H1 (cell line): ENCODE measurements at regions not wholly inside any gene's neighbourhood (a gene's known extent, or its start where the extent isn't known, plus 50 kb on each side); places are given as distances from the start of the nearest gene placed in this dataset.

Source experiments
- CBX8 ChIP-seq: fragments of 300-800, 300-1000 bp; sonication (generic); IDR thresholded peaks from 2 replicates; pipeline ENCODE4 v1.7.1; 2016; ENCODE audit warnings: low read depth, low read length, borderline replicate concordance
- GABPA ChIP-seq: IDR thresholded peaks from 2 replicates; pipeline ENCODE4 v1.6.1; 2011; ENCODE audit warnings: mild to moderate bottlenecking, low read length, moderate library complexity, borderline replicate concordance; ENCODE audit not compliant: insufficient read depth
- SIN3A ChIP-seq, 2 experiments: IDR thresholded peaks in 1 of 2; conservative IDR thresholded peaks in 1 of 2; 2 replicates each; pipeline ENCODE4 v1.6.1; 2011 to 2012; ENCODE audit warnings: low read length in 2 of 2, improper control_type of control experiment in 1 of 2, low read depth in 1 of 2, mild to moderate bottlenecking in 1 of 2

DNA sequence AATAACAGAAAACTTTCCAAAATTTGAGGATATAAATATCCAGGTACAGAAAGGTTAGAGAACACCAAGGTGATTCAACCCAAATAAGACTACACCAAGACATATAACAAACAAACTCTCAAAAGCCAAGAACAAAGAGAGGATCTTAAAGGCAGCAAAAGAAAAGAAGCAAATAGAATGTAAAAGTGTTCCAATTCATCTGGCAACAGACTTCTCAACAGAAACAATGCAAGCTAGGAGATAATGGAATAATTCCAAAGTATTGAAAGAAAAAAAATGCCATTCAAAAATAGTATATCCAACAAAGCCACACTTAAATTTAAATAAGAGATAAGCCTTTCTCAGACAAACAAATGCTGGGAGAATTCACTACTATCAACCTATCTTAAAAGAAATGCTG lies 153.0 kb upstream of the FAT3 start (continued):
- TF ChIP-seq CBX8 (no peak), GABPA (no peak), SIN3A (conservative IDR thresholded peaks at IDR 0.05 in 1 of 2, IDR thresholded peaks at IDR 0.05 in 1 of 2; ENCODE audit: low read depth in 1 of 2, low read length in 2 of 2) (no peak)
